WTC11 (cell line): ENCODE measurements at regions not wholly inside any gene's neighbourhood (a gene's known extent, or its start where the extent isn't known, plus 50 kb on each side); places are given as distances from the start of the nearest gene placed in this dataset.

ENCODE experiments used
- CDX4 ChIP-seq: fragments of 250-450 bp; sonication (Bioruptor Pico); IDR thresholded peaks from 2 replicates; pipeline ENCODE4 v1.9.0; 2021; ENCODE audit warnings: moderate library complexity, mild to moderate bottlenecking, inconsistent platforms, borderline replicate concordance
- CTCF ChIP-seq: fragments of 200-600 bp; IDR thresholded peaks from 2 replicates; pipeline ENCODE4 v1.8.0; 2022; ENCODE audit warnings: antibody characterized with exemption
- ESRRA ChIP-seq: sonication (generic); formaldehyde crosslinking; IDR thresholded peaks from 2 replicates; pipeline ENCODE4 v1.8.1; 2022; ENCODE audit warnings: mild to moderate bottlenecking, missing genetic modification reagents, borderline replicate concordance
- IRF2 ChIP-seq: sonication (generic); formaldehyde crosslinking; IDR thresholded peaks from 2 replicates; pipeline ENCODE4 v1.8.0; 2022; ENCODE audit warnings: low read depth, missing genetic modification reagents, borderline replicate concordance
- NFE2L1 ChIP-seq: sonication (generic); formaldehyde crosslinking; IDR thresholded peaks from 2 replicates; pipeline ENCODE4 v1.8.1; 2023; ENCODE audit warnings: missing genetic modification reagents
- RELA ChIP-seq: sonication (generic); formaldehyde crosslinking; IDR thresholded peaks from 2 replicates; pipeline ENCODE4 v1.8.1; 2022; ENCODE audit warnings: missing genetic modification reagents, mild to moderate bottlenecking, borderline replicate concordance
- ZBTB43 ChIP-seq: sonication (generic); formaldehyde crosslinking; IDR thresholded peaks from 2 replicates; pipeline ENCODE4 v1.8.1; 2023; ENCODE audit warnings: mild to moderate bottlenecking, missing genetic modification reagents
- ZNF281 ChIP-seq: sonication (generic); formaldehyde crosslinking; IDR thresholded peaks from 2 replicates; pipeline ENCODE4 v1.8.0; 2023; ENCODE audit warnings: mild to moderate bottlenecking, missing genetic modification reagents

- no peak for TF ChIP-seq CTCF
- no peak for TF ChIP-seq NFE2L1
- no peak for TF ChIP-seq RELA (CRISPR knock-in tag)
- TF ChIP-seq CDX4 (CRISPR knock-in tag): no peak
- TF ChIP-seq ESRRA (CRISPR knock-in tag): no peak
- TF ChIP-seq ZNF281 (CRISPR knock-in tag): no peak
- no peak for TF ChIP-seq IRF2
- TF ChIP-seq ZBTB43 (CRISPR knock-in tag): no peak
Observed at GRCh38 chr5:10130881-10131280, 118.8 kb downstream of the ATPSCKMT start.
